ENCODE measurements at regions not wholly inside any gene's neighbourhood (a gene's known extent, or its start where the extent isn't known, plus 50 kb on each side); places are given as distances from the start of the nearest gene placed in this dataset.
"Not testable (repeated sequence)": the region's sequence is repeated elsewhere in the genome, so short reads cannot be mapped to it uniquely, and the experiment has no call there.

- H3K27me3 ChIP-seq (ENCODE audit: insufficient read depth); H4K20me1 ChIP-seq (replicated peaks; ENCODE audit: insufficient read depth); H3K9me2 ChIP-seq (ENCODE audit: insufficient read depth); DNase-seq (ENCODE audit: low spot score); ATAC-seq; H3K4me3 ChIP-seq; H3K27ac ChIP-seq (ENCODE audit: low read depth); H3K4me1 ChIP-seq (ENCODE audit: insufficient read depth); H3K79me2 ChIP-seq (replicated peaks; ENCODE audit: insufficient read depth); H3F3A ChIP-seq (replicated peaks; ENCODE audit: low read depth); H2AFZ ChIP-seq; H3K36me3 Mint-ChIP-seq (ENCODE audit: low read depth); H3K9me3 Mint-ChIP-seq; H3K27ac Mint-ChIP-seq; H3K27me3 Mint-ChIP-seq (ENCODE audit: insufficient read depth, low read depth, poor library complexity); H3K36me3 ChIP-seq (ENCODE audit: insufficient read depth); H3K4me1 Mint-ChIP-seq; H3K4me2 ChIP-seq; H3K4me3 Mint-ChIP-seq: not testable (repeated sequence)
These were observed 832.8 kb upstream of the MIR17HG start for GRCh38 chr13:90514712-90515111.

GRCh38 chr13:90518417-90518816, 829.1 kb upstream of the MIR17HG start:
- Histone ChIP-seq H3K27ac (ENCODE audit: low read depth) (no peak overlapping the region), H3K79me2 (replicated peaks; ENCODE audit: insufficient read depth) (no peaks in the 10 kb centered on the region), H3K4me2 (no peak overlapping the region), H3K4me1 (ENCODE audit: insufficient read depth) (no peaks in the 10 kb centered on the region), H3K36me3 (ENCODE audit: insufficient read depth) (no peaks in the 10 kb centered on the region), H3K9me2 (ENCODE audit: insufficient read depth) (peaks cover 6% of the 10 kb centered on the region; the same call in 1 of the 2 replicates), H3F3A (replicated peaks; ENCODE audit: low read depth) (no peaks in the 10 kb centered on the region), H3K27me3 (ENCODE audit: insufficient read depth) (no peaks in the 10 kb centered on the region), H4K20me1 (replicated peaks; ENCODE audit: insufficient read depth) (no peaks in the 10 kb centered on the region), H2AFZ (no peak overlapping the region), H3K4me3 (no peak overlapping the region)
- Mint-ChIP-seq H3K4me3 (no peak overlapping the region), H3K27me3 (ENCODE audit: insufficient read depth, low read depth, poor library complexity) (peaks cover 1% of the 10 kb centered on the region), H3K4me1 (no peaks in the 10 kb centered on the region), H3K27ac (no peak overlapping the region), H3K9me3 (peaks cover 12% of the 10 kb centered on the region; the same call in 2 of the 3 replicates), H3K36me3 (ENCODE audit: low read depth) (no peaks in the 10 kb centered on the region)
- no peak for DNase-seq (ENCODE audit: low spot score)
- TF ChIP-seq STAT1 (IDR thresholded peaks at IDR 0.05; ENCODE audit: unreplicated experiment), result no peak
- TF ChIP-seq NANOG (IDR thresholded peaks at IDR 0.05; ENCODE audit: borderline replicate concordance), result no peak
- no peak for TF ChIP-seq CTCF (conservative IDR thresholded peaks at IDR 0.05; ENCODE audit: low read depth in 2 of 2)
- no peak for TF ChIP-seq ETS1 (IDR thresholded peaks at IDR 0.05)
- TF ChIP-seq EZH2phosphoT487 (IDR thresholded peaks at IDR 0.05; ENCODE audit: unreplicated experiment), result no peak
- TF ChIP-seq POLR2AphosphoS5 (IDR thresholded peaks at IDR 0.05; ENCODE audit: low read depth), result no peak
- no peak for ATAC-seq

- H3K36me3 ChIP-seq (ENCODE audit: insufficient read depth), result no peaks in the 10 kb centered on the region
- H3K9me3 Mint-ChIP-seq, result peaks cover 12% of the 10 kb centered on the region; the same call in 2 of the 3 replicates
- no peaks in the 10 kb centered on the region for H3K4me1 Mint-ChIP-seq
- no peaks in the 10 kb centered on the region for H3K36me3 Mint-ChIP-seq (ENCODE audit: low read depth)
- no peaks in the 10 kb centered on the region for H3K4me1 ChIP-seq (ENCODE audit: insufficient read depth)
- H3K27ac ChIP-seq (ENCODE audit: low read depth), result no peak overlapping the region
- DNase-seq (ENCODE audit: low spot score), result no peak
- H3K79me2 ChIP-seq (replicated peaks; ENCODE audit: insufficient read depth), result no peaks in the 10 kb centered on the region
- no peak for ATAC-seq
- no peak overlapping the region for H3K27ac Mint-ChIP-seq
- peaks cover 6% of the 10 kb centered on the region; the same call in 1 of the 2 replicates for H3K9me2 ChIP-seq (ENCODE audit: insufficient read depth)
- no peak overlapping the region for H3K4me3 Mint-ChIP-seq
- H3K27me3 Mint-ChIP-seq (ENCODE audit: insufficient read depth, low read depth, poor library complexity), result peaks cover 1% of the 10 kb centered on the region
- no peaks in the 10 kb centered on the region for H4K20me1 ChIP-seq (replicated peaks; ENCODE audit: insufficient read depth)
- H3F3A ChIP-seq (replicated peaks; ENCODE audit: low read depth), result no peaks in the 10 kb centered on the region
- no peak overlapping the region for H3K4me2 ChIP-seq
- H3K4me3 ChIP-seq, result no peak overlapping the region
- no peak overlapping the region for H2AFZ ChIP-seq
- no peaks in the 10 kb centered on the region for H3K27me3 ChIP-seq (ENCODE audit: insufficient read depth)
- no peak for TF ChIP-seq ZNF462 (CRISPR knock-in tag; IDR thresholded peaks at IDR 0.05)
- TF ChIP-seq JUNB (IDR thresholded peaks at IDR 0.05; ENCODE audit: unreplicated experiment), result no peak
- TF ChIP-seq ZNF114 (CRISPR knock-in tag; IDR thresholded peaks at IDR 0.05), result no peak
- no peak for TF ChIP-seq ZNF331 (CRISPR knock-in tag; IDR thresholded peaks at IDR 0.05; ENCODE audit: low read depth)
These were observed 828.3 kb upstream of the MIR17HG start for GRCh38 chr13:90519157-90519556.

Data from GM23338 (cell line).